H1 (cell line): ENCODE measurements at regions not wholly inside any gene's neighbourhood (a gene's known extent, or its start where the extent isn't known, plus 50 kb on each side); places are given as distances from the start of the nearest gene placed in this dataset.
A peak's percentile ranks its signal among the peaks of the same experiment; 100 is the strongest.

Experiments used
- CHD7 ChIP-seq: fragments of 300-600 bp; sonication (generic); IDR thresholded peaks from 2 replicates; pipeline ENCODE4 v1.7.1; 2012; ENCODE audit warnings: low read length, moderate library complexity, mild to moderate bottlenecking, inconsistent platforms; ENCODE audit not compliant: insufficient replicate concordance
- CTCF ChIP-seq, 3 experiments: IDR thresholded peaks; 1 replicate in 2 of 3; 2 replicates in 1 of 3; pipeline versions ENCODE4 v1.5.1 to v1.6.1; 2011; ENCODE audit warnings: low read length in 3 of 3, mild to moderate bottlenecking in 3 of 3, inconsistent platforms in 2 of 3, low read depth in 1 of 3, moderate library complexity in 1 of 3; ENCODE audit not compliant: insufficient read depth in 1 of 3; ENCODE audit errors: control extremely low read depth in 1 of 3
- E2F6 ChIP-seq: IDR thresholded peaks from 2 replicates; pipeline ENCODE4 v1.6.1; 2012; ENCODE audit warnings: inconsistent platforms
- JUN ChIP-seq: IDR thresholded peaks from 2 replicates; pipeline ENCODE4 v1.6.1; 2011; ENCODE audit warnings: low read depth, mild to moderate bottlenecking, improper control_type of control experiment, low read length
- JUND ChIP-seq: IDR thresholded peaks from 2 replicates; pipeline ENCODE4 v1.6.1; 2011; ENCODE audit warnings: mild to moderate bottlenecking, improper control_type of control experiment, low read length
- NANOG ChIP-seq: IDR thresholded peaks from 2 replicates; pipeline ENCODE4 v1.6.1; 2011; ENCODE audit warnings: low read length, low read depth, mild to moderate bottlenecking, inconsistent platforms; ENCODE audit not compliant: insufficient read depth, poor library complexity, severe bottlenecking
- SRF ChIP-seq: IDR thresholded peaks from 2 replicates; pipeline ENCODE4 v1.6.1; 2011; ENCODE audit warnings: mild to moderate bottlenecking, low read depth, low read length, moderate library complexity

GRCh38 chr2:201972621-201973255 is 60.9 kb upstream of the FZD7 start (continued):
- TF ChIP-seq CHD7, result peak; percentile 85
- no peak for TF ChIP-seq SRF
- TF ChIP-seq E2F6, result peak; percentile 49
- TF ChIP-seq JUN, result no peak
- TF ChIP-seq NANOG, result peak; percentile 97
- TF ChIP-seq CTCF (IDR thresholded peaks at IDR 0.05; ENCODE audit: control extremely low read depth in 1 of 3, insufficient read depth in 1 of 3, low read depth in 1 of 3, low read length in 3 of 3), result no peak
- TF ChIP-seq JUND, result 0 out of 2 replicates have a peak, but pooled peaks have one; percentile 3
